SU-DHL-6 (cell line): ENCODE measurements at regions not wholly inside any gene's neighbourhood (a gene's known extent, or its start where the extent isn't known, plus 50 kb on each side); places are given as distances from the start of the nearest gene placed in this dataset.

Experiments
- H2AFZ ChIP-seq: fragments of 200-600 bp; sonication (generic); 2 replicates; pipeline ENCODE4 v1.6.1; 2014; ENCODE audit warnings: low read depth, mild to moderate bottlenecking, moderate library complexity, mixed read lengths, antibody characterized with exemption, low read length; ENCODE audit not compliant: severe bottlenecking
- H3F3A ChIP-seq: fragments of 200-600 bp; shearing (Covaris generic); 2 replicates; pipeline ENCODE4 v1.6.0; 2016; ENCODE audit warnings: antibody characterized with exemption, mild to moderate bottlenecking; ENCODE audit not compliant: insufficient read depth
- H3K27ac ChIP-seq: fragments of 200-600 bp; sonication (generic); 2 replicates; pipeline ENCODE4 v1.5.1; 2016; ENCODE audit warnings: low read depth, mild to moderate bottlenecking, low read length, moderate library complexity, mixed read lengths
- H3K27me3 ChIP-seq: fragments of 200-600 bp; sonication (generic), shearing (Covaris generic); 2 replicates; pipeline ENCODE4 v1.6.0; 2014; ENCODE audit warnings: mild to moderate bottlenecking, low read length
- H3K36me3 ChIP-seq: fragments of 200-600 bp; sonication (generic); 2 replicates; pipeline ENCODE4 v1.6.1; 2014; ENCODE audit warnings: mild to moderate bottlenecking, low read length, mixed read lengths
- H3K4me2 ChIP-seq: fragments of 300-600, 200-600 bp; shearing (Covaris generic), sonication (generic); 2 replicates; pipeline ENCODE4 v1.6.0; 2014; ENCODE audit warnings: low read length, low read depth, mild to moderate bottlenecking; ENCODE audit not compliant: poor library complexity, severe bottlenecking
- H3K4me3 ChIP-seq: fragments of 200-600 bp; sonication (generic); 2 replicates; pipeline ENCODE4 v1.5.1; 2014; ENCODE audit warnings: antibody characterized with exemption, low read length, mild to moderate bottlenecking, mixed read lengths; ENCODE audit not compliant: insufficient read depth, poor library complexity, severe bottlenecking
- H3K79me2 ChIP-seq: fragments of 200-600 bp; sonication (generic); 2 replicates; pipeline ENCODE4 v1.6.1; 2014; ENCODE audit warnings: mild to moderate bottlenecking, low read length, moderate library complexity; ENCODE audit not compliant: insufficient read depth
- H3K9ac ChIP-seq: fragments of 200-600 bp; sonication (generic); 2 replicates; pipeline ENCODE4 v1.7.0; 2014; ENCODE audit warnings: mild to moderate bottlenecking, low read length
- H3K9me2 ChIP-seq: fragments of 200-600 bp; sonication (generic); replicated peaks from 2 replicates; pipeline ENCODE4 v1.6.1; 2014; ENCODE audit warnings: low read length; ENCODE audit not compliant: insufficient read depth
- H3K9me3 ChIP-seq: fragments of 200-600 bp; sonication (generic); 2 replicates; pipeline ENCODE4 v1.6.1; 2014; ENCODE audit warnings: low read length, mixed read lengths; ENCODE audit not compliant: insufficient read depth
- H4K20me1 ChIP-seq: fragments of 200-600 bp; sonication (generic); 2 replicates; pipeline ENCODE4 v1.6.1; 2014; ENCODE audit warnings: low read depth, mild to moderate bottlenecking, antibody characterized with exemption, low read length, moderate library complexity, mixed read lengths
- EZH2phosphoT487 ChIP-seq: fragments of 200-600 bp; sonication (generic), shearing (Covaris generic); conservative IDR thresholded peaks from 2 replicates; pipeline ENCODE4 v1.6.1; 2018; ENCODE audit warnings: mild to moderate bottlenecking, antibody characterized with exemption, low read length, moderate library complexity, mixed read lengths
- TF ChIP-seq, protein P1 (sequence below): fragments of 200-600 bp; sonication (generic); IDR thresholded peaks from one replicate; pipeline ENCODE4 v1.5.1; 2017; ENCODE audit warnings: antibody characterized with exemption, mild to moderate bottlenecking, low read length, moderate library complexity; ENCODE audit not compliant: insufficient read depth, poor library complexity, severe bottlenecking

DNA sequence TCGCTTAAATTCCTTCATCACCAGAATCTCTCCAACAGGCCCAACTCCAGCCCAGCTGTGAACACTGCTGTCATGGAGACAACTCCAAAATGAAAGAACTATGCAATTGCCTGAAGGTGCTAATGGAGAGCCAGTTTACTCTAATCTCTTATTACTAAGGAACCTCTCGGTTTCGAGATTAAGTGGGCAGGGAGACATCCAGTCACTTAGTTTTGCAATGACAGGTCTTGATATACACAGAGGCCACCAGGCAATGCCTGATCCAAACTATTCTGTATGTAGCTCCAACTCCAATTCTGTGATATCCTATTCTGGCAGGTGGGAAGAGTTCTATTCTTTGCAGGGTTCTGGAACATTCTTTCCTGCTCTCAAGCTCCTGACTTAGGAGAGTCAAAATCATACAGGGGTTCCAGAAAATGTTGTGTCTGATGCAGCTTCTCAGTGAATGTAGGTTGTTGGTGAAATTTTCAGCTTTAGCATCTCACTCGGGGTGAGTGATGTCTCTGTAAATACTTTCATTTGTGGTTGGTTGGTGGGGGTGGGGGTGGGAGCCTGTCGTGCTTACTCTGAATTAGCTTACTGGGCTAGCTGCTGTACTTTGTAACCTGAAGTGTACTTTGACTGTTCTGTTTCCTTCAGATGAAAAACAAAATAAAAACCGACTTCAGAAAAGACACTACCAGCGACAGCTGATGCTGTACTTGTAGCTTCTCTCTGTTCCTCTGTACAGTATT, 170.9 kb downstream of the PALM2AKAP2 start:
- H4K20me1 ChIP-seq = no peaks in the 10 kb centered on the region
- H3K36me3 ChIP-seq = no peaks in the 10 kb centered on the region
- no peak for TF ChIP-seq EZH2phosphoT487
- H3K4me3 ChIP-seq = no peak overlapping the region
- no peaks in the 10 kb centered on the region for H3K79me2 ChIP-seq
- H3K27ac ChIP-seq = peak overlapping the region; percentile 76
- H3K9ac ChIP-seq = peak overlapping the region; percentile 32
- peak overlapping the region; percentile 41 for H3K4me2 ChIP-seq
- no peaks in the 10 kb centered on the region for H3K27me3 ChIP-seq
- H3K9me2 ChIP-seq = no peaks in the 10 kb centered on the region
- peak overlapping the region; percentile 31 for H2AFZ ChIP-seq
- no peaks in the 10 kb centered on the region for H3K9me3 ChIP-seq
- H3F3A ChIP-seq = peaks cover 6% of the 10 kb centered on the region; the same call in 1 of the 2 replicates

GRCh38 chr9:109953300-109953699, 173.3 kb downstream of the PALM2AKAP2 start:
- H3K27ac ChIP-seq = peak overlapping the region; percentile 76
- H3K9ac ChIP-seq = no peak overlapping the region
- H3F3A ChIP-seq = peaks cover 6% of the 10 kb centered on the region; the same call in 1 of the 2 replicates
- no peak overlapping the region for H2AFZ ChIP-seq
- H4K20me1 ChIP-seq = no peaks in the 10 kb centered on the region
- TF ChIP-seq, protein P1, sequence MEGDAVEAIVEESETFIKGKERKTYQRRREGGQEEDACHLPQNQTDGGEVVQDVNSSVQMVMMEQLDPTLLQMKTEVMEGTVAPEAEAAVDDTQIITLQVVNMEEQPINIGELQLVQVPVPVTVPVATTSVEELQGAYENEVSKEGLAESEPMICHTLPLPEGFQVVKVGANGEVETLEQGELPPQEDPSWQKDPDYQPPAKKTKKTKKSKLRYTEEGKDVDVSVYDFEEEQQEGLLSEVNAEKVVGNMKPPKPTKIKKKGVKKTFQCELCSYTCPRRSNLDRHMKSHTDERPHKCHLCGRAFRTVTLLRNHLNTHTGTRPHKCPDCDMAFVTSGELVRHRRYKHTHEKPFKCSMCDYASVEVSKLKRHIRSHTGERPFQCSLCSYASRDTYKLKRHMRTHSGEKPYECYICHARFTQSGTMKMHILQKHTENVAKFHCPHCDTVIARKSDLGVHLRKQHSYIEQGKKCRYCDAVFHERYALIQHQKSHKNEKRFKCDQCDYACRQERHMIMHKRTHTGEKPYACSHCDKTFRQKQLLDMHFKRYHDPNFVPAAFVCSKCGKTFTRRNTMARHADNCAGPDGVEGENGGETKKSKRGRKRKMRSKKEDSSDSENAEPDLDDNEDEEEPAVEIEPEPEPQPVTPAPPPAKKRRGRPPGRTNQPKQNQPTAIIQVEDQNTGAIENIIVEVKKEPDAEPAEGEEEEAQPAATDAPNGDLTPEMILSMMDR = no peak
- no peak for TF ChIP-seq EZH2phosphoT487
- H3K27me3 ChIP-seq = no peaks in the 10 kb centered on the region
- peak overlapping the region; percentile 55 for H3K4me2 ChIP-seq
- H3K9me2 ChIP-seq = no peaks in the 10 kb centered on the region
- no peaks in the 10 kb centered on the region for H3K9me3 ChIP-seq
- no peak overlapping the region for H3K4me3 ChIP-seq
- H3K79me2 ChIP-seq = no peaks in the 10 kb centered on the region
- H3K36me3 ChIP-seq = no peaks in the 10 kb centered on the region

DNA sequence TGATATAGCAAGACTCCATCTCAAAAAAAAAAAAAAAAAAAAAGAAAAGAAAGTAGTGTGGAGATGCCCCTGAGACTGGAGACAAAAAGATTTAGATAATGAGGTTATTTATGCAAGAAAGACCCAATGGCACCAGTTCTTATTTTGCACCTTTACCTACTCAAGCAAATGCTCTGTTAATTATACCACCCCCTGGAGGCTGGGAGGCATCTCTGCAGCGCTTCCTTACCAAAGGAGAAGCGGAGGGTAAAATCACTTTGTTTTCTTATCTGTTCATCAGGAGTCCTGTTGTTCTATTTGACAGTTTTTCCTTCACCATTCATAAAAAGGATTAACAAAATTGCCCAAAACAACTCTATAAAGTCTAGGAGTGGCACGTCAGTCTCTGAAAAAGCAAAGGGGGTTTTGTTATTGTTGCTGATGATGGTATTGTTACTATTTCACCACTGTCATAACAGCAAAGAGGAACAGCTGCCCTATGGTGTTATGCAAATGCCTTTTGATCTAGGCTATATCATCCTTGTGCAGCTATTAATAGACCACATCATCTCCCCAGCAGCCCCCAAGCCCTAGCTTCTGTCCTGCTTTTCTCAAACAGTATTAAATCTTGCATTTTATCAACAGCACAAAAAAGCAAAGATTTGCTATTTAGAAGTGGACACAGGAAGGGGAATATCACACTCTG, 174.0 kb downstream of the PALM2AKAP2 start:
- no peaks in the 10 kb centered on the region for H4K20me1 ChIP-seq
- peak overlapping the region; percentile 76 for H3K27ac ChIP-seq
- H3K36me3 ChIP-seq = no peaks in the 10 kb centered on the region
- peak overlapping the region; percentile 4; the same call in 1 of the 2 replicates for H3K9ac ChIP-seq
- H2AFZ ChIP-seq = no peak overlapping the region
- H3K4me2 ChIP-seq = peak overlapping the region; percentile 55
- H3K79me2 ChIP-seq = no peaks in the 10 kb centered on the region
- TF ChIP-seq, protein P1 = peak; percentile 57
- no peak for TF ChIP-seq EZH2phosphoT487
- no peak overlapping the region for H3K4me3 ChIP-seq
- peaks cover 6% of the 10 kb centered on the region; the same call in 1 of the 2 replicates for H3F3A ChIP-seq
- no peaks in the 10 kb centered on the region for H3K27me3 ChIP-seq
- H3K9me2 ChIP-seq = no peaks in the 10 kb centered on the region
- no peaks in the 10 kb centered on the region for H3K9me3 ChIP-seq
